ENCODE measurements at regions not wholly inside any gene's neighbourhood (a gene's known extent, or its start where the extent isn't known, plus 50 kb on each side); places are given as distances from the start of the nearest gene placed in this dataset.
"Not testable (repeated sequence)": the region's sequence is repeated elsewhere in the genome, so short reads cannot be mapped to it uniquely, and the experiment has no call there.

- Mint-ChIP-seq H3K27ac (no peak overlapping the region), H3K9me3 (peaks cover 0 to 5% of the 10 kb centered on the region in 2 donors), H3K36me3 (peaks cover under 1% of the 10 kb centered on the region in 2 donors)
- DNase-seq (ENCODE audit: low spot score in 2 of 2) = no peak
- no peak for ATAC-seq
Measured at GRCh38 chr5:102599289-102599688, 100.5 kb upstream of the SLCO6A1 start.

DNA sequence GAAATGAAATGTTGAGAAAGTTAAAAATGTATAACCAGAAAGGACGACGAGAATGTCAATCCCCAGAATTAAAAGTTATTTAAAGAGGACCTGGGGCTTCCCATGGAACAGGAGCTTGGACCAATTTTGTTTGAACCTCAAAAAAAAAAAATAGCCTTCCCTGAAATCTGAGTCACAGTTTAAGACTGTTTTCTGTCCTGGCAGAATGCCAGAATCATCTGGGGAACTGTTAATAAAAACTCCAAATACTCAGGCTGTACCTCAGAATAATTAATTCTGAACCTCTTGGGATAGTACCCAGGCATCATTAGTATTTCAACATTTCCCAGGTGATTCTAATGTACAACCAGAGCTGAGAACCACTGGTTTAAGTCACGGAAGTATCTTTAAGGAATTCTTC lies 102.2 kb upstream of the SLCO6A1 start:
- Mint-ChIP-seq H3K9me3 (no peaks in the 10 kb centered on the region), H3K36me3 (no peaks in the 10 kb centered on the region), H3K27ac (no peak overlapping the region)
- ATAC-seq (no peak), DNase-seq (ENCODE audit: low spot score in 2 of 2) (no peak)

- H3K9me3 Mint-ChIP-seq = no peaks in the 10 kb centered on the region
- no peak overlapping the region for H3K27ac Mint-ChIP-seq
- DNase-seq (ENCODE audit: low spot score in 2 of 2) (no peak), ATAC-seq (no peak)
- no peaks in the 10 kb centered on the region for H3K36me3 Mint-ChIP-seq
Measured at GRCh38 chr5:102603670-102604069, 104.9 kb upstream of the SLCO6A1 start.

DNA sequence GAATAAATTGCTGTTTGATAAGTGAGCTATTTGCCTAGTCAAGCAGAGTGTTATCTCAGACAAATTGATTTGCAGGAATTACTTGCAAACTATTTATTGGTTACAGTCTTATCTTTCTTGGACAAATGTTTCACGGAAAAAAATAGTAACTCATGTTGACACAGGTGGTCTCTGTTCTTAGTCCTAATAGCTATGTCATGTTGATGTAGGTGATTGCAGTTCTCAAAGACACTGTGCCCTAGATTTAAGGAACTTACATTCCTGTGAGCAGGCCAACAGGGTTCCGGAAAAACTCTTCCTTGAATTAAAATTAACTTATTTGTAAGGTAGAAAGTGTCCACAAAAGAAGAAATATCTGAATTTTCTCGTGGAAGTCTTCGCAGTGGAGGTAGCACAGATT lies 109.6 kb upstream of the SLCO6A1 start:
- Mint-ChIP-seq H3K36me3 (no peaks in the 10 kb centered on the region), H3K27ac (no peak overlapping the region)

DNA sequence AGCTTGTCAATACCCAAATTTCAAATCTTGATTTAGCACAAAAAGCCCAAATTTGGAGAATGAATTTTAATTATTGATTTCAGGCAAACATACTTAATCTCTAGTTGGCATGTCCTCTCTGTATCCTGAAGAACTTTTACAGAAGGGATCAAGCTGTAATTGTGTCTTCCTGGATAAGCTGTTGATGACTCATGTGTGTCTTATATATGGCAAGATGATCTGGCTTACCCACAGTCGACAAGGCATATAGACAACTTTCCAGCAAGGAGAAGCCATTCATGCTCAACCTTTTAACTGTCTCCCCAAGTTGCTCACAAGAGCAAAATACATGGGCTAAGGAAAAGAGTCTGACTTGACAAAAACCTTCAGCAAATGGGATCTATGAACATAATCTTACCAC lies 112.5 kb upstream of the SLCO6A1 start:
- no peak for ATAC-seq

More for the DNA sequence above, 109.6 kb upstream of the SLCO6A1 start:
- no peak for ATAC-seq
- DNase-seq (ENCODE audit: low spot score in 2 of 2) = no peak
- no peaks in the 10 kb centered on the region for H3K9me3 Mint-ChIP-seq

GRCh38 chr5:102613661-102614060 lies 114.9 kb upstream of the SLCO6A1 start:
- no peak overlapping the region for H3K27ac Mint-ChIP-seq
- peaks cover 3 to 5% of the 10 kb centered on the region in 2 donors for H3K9me3 Mint-ChIP-seq
- H3K36me3 Mint-ChIP-seq = no peaks in the 10 kb centered on the region
- no peak for DNase-seq (ENCODE audit: low spot score in 2 of 2)
- ATAC-seq = no peak

More for the DNA sequence above, 112.5 kb upstream of the SLCO6A1 start:
- Mint-ChIP-seq H3K36me3 (no peaks in the 10 kb centered on the region), H3K9me3 (peaks cover 3 to 5% of the 10 kb centered on the region in 2 donors), H3K27ac (no peak overlapping the region)
- no peak for DNase-seq (ENCODE audit: low spot score in 2 of 2)

GRCh38 chr5:102617191-102618187 lies 118.7 kb upstream of the SLCO6A1 start:
- H3K27ac Mint-ChIP-seq = no peak overlapping the region
- no peaks in the 10 kb centered on the region for H3K36me3 Mint-ChIP-seq
- H3K9me3 Mint-ChIP-seq = peaks cover 3 to 5% of the 10 kb centered on the region in 2 donors
- ATAC-seq (no peak), DNase-seq (ENCODE audit: low spot score in 2 of 2) (no peak)

GRCh38 chr5:102622262-102622661 lies 123.5 kb upstream of the SLCO6A1 start:
- Mint-ChIP-seq H3K36me3 (no peaks in the 10 kb centered on the region), H3K27ac (no peak overlapping the region)
- no peak for ATAC-seq

DNA sequence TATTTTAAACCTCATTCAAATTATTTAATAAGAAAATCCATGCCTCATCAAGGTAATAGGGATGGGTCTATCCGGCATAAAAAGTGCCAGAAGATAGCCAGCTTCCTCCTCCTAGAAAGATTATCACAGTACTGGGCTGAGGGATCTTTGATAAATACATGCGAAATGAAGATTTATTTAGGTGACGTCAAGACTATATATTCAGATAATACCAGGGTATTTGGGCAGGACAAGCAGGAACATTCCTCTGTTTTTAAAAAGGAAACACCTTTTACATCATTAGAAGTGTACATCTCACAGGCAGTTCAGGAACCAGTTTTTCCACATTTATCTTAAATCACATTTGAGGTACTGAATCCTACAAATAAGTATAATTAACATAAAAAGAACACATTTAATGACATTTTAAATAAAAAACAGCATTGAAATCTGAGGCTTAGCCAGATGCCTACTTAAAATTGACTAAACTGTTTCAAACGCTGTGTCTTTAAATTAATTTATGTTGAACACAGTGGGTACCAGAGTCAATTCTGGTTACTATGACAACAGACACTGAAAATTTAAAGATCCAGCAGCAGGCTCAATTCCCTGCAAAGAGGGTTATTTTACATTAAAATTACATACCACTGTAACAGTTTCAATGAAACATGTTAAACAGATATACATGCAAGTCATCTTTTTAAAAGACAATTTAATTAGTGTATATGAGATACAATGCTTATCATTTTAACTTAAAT lies 124.7 kb upstream of the SLCO6A1 start:
- Mint-ChIP-seq H3K36me3 (no peaks in the 10 kb centered on the region), H3K9me3 (no peaks in the 10 kb centered on the region), H3K27ac (no peak overlapping the region)
- DNase-seq (ENCODE audit: low spot score in 2 of 2) (no peak), ATAC-seq (no peak)

More at GRCh38 chr5:102622262-102622661, 123.5 kb upstream of the SLCO6A1 start:
- DNase-seq (ENCODE audit: low spot score in 2 of 2) = no peak
- H3K9me3 Mint-ChIP-seq = no peaks in the 10 kb centered on the region

DNA sequence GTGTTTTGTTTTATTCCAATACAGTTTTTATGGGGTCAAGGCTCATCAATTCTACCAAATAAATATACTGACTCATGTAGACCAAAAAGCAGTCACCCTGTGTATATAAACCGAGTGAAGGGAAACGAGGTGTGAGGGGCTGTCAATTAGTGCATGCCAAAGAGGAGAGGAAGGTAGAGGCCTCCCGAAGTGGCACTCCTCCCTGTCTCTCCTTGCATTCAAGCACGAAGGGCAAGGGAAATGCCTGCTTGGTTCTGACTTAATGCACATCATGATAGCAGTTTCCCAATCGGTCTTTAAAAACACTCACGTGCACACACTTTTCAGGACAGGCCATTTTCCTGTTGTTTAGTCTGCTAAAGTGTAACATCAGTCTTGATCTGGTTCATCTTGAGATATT lies 125.6 kb upstream of the SLCO6A1 start:
- DNase-seq (ENCODE audit: low spot score in 2 of 2) (no peak), ATAC-seq (no peak)
- H3K9me3 Mint-ChIP-seq = no peaks in the 10 kb centered on the region
- no peak overlapping the region for H3K27ac Mint-ChIP-seq
- no peaks in the 10 kb centered on the region for H3K36me3 Mint-ChIP-seq

DNA sequence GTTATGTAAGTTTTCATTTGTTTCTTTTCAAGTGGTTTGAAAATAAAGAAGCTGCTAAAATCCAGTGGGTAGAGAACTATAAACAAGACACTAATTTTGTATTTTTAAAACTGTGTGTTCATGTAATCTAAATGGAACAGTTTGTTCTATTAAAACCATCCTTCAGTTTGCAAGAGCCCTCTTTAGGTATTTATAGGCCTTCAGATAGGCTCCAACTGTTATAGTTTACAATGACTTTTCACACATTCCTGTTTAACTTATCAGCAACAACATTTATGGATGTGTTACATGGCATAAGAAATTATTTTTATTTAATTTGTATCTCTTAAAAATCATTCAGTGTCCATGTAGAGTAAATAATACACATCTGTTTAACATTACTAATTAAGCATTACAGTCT lies 126.7 kb upstream of the SLCO6A1 start:
- DNase-seq (ENCODE audit: low spot score in 2 of 2) (no peak), ATAC-seq (no peak)
- Mint-ChIP-seq H3K27ac (no peak overlapping the region), H3K36me3 (no peaks in the 10 kb centered on the region), H3K9me3 (no peaks in the 10 kb centered on the region)

DNA sequence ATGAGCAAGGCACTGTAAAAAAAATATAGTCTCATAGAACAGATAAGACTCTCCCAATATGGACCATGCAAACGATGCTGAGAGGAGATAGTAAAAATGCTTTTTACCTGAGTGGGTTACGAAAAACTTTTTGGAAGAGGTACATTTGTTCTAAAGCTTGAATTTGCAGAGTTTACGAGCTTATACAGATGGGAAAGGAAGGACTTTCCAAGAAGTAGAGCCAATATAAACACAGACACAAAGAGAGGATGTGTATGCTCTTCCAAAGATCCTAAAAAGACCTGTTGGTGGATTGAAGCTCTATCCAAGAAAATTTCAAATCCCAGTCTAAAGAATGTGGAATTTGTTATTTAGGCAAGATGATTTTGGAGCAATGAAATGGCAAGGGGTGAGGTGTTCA lies 127.1 kb upstream of the SLCO6A1 start:
- Mint-ChIP-seq H3K9me3 (no peaks in the 10 kb centered on the region), H3K27ac (no peak overlapping the region), H3K36me3 (no peaks in the 10 kb centered on the region)
- ATAC-seq = no peak
- no peak for DNase-seq (ENCODE audit: low spot score in 2 of 2)

DNA sequence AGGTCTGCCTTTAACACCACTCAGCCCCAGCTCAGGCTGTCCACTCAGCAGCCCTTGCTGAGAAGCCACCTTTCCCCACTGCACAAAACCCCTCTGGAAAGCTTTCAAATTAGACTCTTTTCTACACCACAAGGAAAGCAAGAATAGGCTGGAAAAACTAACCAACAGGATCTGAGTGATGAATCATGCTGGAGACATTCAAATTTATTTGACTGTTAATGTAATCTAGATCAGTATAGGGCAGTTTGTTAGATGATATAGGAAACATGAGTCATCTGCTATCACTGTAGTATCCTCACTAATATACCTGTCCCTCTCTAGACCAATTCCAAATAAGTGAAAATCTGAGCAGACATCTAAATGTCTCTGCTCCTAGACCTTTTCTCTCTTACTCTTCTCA lies 127.8 kb upstream of the PAM start:
- peaks cover 0 to 3% of the 10 kb centered on the region in 2 donors for H3K36me3 Mint-ChIP-seq
- DNase-seq (ENCODE audit: low spot score in 2 of 2) (no peak), ATAC-seq (no peak)
- peaks cover 5 to 6% of the 10 kb centered on the region in 2 donors for H3K9me3 Mint-ChIP-seq
- no peak overlapping the region for H3K27ac Mint-ChIP-seq

DNA sequence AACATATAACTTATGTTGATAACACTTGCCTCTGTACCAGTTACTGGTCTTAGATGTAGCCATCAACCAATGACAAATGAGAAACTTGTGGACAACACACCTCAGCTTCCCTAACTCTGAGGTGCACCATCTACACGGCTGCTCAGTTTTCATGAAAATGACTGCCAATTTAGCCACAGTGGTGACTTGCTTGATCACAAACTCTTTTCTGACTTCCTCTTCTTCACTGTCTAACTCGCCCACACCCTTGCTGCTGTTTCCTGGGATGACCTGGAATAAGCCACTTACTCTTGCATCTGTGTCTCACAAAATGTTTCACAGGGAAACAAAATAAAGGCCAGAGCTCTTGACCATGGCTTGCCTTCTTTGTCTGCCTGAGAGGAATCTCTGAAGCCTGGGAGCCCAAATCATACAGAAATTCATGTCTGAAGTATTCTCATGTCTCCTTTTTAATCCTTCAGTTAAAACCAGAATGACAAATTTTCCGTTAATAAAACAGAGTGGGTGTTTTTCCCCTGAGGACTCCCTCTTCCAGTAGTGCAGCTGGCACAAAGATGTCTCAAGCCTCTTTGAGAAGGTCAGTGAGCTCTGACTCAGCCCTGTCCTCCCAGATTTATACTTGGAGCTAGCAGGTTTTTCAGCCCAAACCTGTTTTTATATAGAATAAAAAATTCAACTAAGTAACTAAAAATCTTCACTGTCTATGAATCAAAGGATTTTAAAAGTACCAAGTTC lies 126.5 kb upstream of the PAM start:
- Mint-ChIP-seq H3K27ac (no peak overlapping the region), H3K9me3 (peaks cover 5 to 8% of the 10 kb centered on the region in 2 donors), H3K36me3 (peaks cover 0 to 8% of the 10 kb centered on the region in 2 donors)
- no peak for DNase-seq (ENCODE audit: low spot score in 2 of 2)
- no peak for ATAC-seq

DNA sequence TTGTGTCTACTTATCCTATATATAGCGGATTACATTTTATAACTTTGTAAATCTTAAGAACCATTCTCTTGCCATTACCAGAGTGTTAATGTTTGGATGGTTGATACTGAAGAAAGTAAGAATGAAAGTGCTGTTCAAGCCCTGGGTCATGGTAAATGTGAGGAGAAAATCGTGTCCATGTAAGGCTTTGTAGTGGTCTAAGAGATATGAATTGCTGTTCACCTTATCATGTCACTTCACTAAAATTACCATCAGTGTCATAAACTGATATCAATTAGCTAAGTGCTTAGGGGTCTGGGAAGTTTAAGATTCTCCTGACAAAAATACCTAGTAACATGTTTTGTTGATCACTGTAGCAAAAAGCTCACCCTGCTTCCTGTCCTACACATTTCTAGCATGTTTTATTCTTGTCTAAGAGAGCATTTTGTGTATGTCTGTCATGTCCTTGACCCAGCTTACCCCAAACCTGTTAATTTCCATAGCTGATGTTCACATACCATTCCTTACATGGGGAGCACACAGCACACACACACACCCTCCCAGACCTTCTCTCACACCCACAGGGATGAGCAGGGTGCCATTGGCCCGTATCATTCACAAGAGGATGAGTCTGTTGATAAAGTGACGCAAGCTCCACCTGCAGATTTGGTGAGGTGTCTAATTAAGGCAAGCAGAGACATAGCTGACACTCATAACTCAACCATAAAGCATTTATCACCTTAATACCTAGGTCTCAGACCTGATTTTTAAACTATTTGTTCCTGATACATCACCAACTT lies 125.1 kb upstream of the PAM start:
- Mint-ChIP-seq H3K36me3 (peaks cover 0 to 8% of the 10 kb centered on the region in 2 donors), H3K27ac (no peak overlapping the region), H3K9me3 (peaks cover 5 to 14% of the 10 kb centered on the region in 2 donors)
- DNase-seq (ENCODE audit: low spot score in 2 of 2) = no peak
- no peak for ATAC-seq

- peaks cover 5 to 14% of the 10 kb centered on the region in 2 donors for H3K9me3 Mint-ChIP-seq
- H3K36me3 Mint-ChIP-seq; DNase-seq (ENCODE audit: low spot score in 2 of 2); ATAC-seq; H3K27ac Mint-ChIP-seq: not testable (repeated sequence)
Measured at GRCh38 chr5:102635399-102635798, 119.7 kb upstream of the PAM start.
